GM12892 (cell line): ENCODE measurements at regions not wholly inside any gene's neighbourhood (a gene's known extent, or its start where the extent isn't known, plus 50 kb on each side); places are given as distances from the start of the nearest gene placed in this dataset.
A peak's percentile ranks its signal among the peaks of the same experiment; 100 is the strongest.

Source experiments
- DNase-seq: peaks from one replicate; pipeline ENCODE4 v3.0.0; 2011; ENCODE audit not compliant: insufficient read length
- FAIRE-seq: peaks from 2 replicates; lab custom pipeline; 2011; peaks lifted over from hg19 to GRCh38; lab: Jason Lieb, UNC
- POLR2A ChIP-seq: IDR thresholded peaks from 2 replicates; pipeline ENCODE4 v1.6.1; 2011; ENCODE audit warnings: low read depth, low read length, control low read depth
- POLR2AphosphoS5 ChIP-seq: IDR thresholded peaks from 2 replicates; pipeline ENCODE4 v1.6.1; 2011; ENCODE audit warnings: low read depth, low read length, control low read depth
- TAF1 ChIP-seq: IDR thresholded peaks from 2 replicates; pipeline ENCODE4 v1.6.1; 2011; ENCODE audit warnings: low read depth, mild to moderate bottlenecking, control low read depth, low read length, borderline replicate concordance

DNA sequence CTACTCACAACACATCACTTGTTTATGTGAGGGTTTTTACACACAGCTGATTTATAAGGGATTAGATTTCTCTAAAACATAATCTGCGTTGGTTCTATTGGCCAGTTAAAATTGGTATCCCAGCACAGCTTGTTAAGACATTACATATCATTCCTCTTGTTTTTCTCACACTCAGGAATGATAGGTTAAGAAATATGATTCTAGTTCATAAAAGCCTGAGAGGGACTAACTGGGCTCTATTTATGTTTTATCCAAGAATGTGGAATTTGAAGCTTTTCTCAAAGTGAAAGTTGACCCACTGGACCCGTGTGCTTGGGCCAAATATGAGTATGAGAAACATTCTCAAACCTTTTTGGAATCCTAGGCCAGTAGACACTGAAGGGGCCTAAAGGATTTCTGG lies 117.3 kb downstream of the TMEM170B start:
- no peak for TF ChIP-seq POLR2AphosphoS5
- no peak for TF ChIP-seq POLR2A
- no peak for TF ChIP-seq TAF1
- DNase-seq (no peak), FAIRE-seq (no peak)

DNA sequence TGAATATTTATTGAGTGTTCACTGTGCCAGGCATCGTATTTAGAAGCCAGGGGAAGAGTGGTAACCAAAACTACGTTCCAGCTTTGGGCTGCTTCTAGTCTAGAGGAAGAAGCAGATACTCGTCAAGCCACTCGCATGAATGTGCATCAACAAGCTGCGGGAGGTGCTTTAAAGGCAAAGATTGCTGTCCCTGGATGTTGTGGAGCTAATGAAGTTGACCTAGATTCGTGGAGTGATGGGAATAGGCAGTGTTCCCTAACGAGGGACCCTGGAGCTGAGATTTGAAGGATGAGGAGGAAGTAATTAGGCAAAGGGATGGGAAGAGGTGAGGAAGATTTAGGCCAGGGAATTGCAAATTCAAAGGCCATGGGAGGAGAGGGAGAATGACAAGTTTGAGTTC lies 118.9 kb downstream of the TMEM170B start:
- no peak for DNase-seq
- FAIRE-seq, result no peak
- TF ChIP-seq POLR2AphosphoS5 (no peak), TAF1 (no peak), POLR2A (no peak)

DNA sequence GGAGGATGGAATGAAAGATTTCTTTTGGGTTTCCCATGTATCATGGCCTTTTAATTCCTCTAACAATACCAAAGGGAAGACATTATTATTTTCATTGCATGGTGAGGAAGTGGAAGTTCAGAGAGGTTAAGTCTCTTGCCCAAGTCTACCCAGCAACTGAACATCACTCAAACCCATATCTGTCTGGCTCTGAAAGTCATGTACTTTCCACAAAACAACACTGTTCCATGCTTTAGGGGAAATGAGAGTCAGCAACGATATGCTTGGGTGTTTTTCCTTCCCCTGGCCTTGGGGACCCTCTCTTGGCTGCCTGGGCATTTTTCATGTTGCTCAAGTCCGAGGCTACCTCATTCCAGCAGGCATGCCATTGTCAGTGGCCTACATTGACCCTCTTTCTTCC lies 118.8 kb downstream of the ADTRP start:
- FAIRE-seq (peak; percentile 77), DNase-seq (no peak)
- TF ChIP-seq TAF1, result no peak
- no peak for TF ChIP-seq POLR2AphosphoS5
- TF ChIP-seq POLR2A, result no peak

GRCh38 chr6:11662323-11662722 lies 116.3 kb downstream of the ADTRP start:
- FAIRE-seq (peak; percentile 9), DNase-seq (no peak)
- TF ChIP-seq POLR2AphosphoS5 (no peak), POLR2A (no peak), TAF1 (no peak)

DNA sequence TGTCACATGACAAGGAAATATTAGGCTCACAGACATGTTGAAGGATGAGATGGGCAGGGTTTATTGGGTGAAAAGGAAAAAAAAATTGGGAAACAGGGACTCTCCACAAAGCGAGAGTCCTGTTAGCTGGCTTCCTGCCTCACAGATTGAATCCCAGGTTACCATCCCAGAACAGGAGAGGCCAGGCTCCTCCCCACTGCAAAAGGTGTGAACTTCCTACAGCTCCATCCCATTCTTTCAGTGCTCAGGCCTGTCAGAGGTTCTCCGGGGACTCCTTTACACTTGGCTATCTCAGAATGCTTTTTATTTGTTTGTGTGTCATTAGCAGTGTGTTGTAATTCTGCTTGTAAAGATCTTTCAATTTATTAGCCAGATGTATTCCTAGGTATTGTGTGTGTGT lies 115.1 kb downstream of the ADTRP start:
- TF ChIP-seq POLR2AphosphoS5 (no peak), TAF1 (no peak), POLR2A (no peak)
- DNase-seq (no peak), FAIRE-seq (no peak)
